ENCODE measurements at regions not wholly inside any gene's neighbourhood (a gene's known extent, or its start where the extent isn't known, plus 50 kb on each side); places are given as distances from the start of the nearest gene placed in this dataset.
A peak's percentile ranks its signal among the peaks of the same experiment; 100 is the strongest.

GRCh38 chr1:222372221-222372620, 175.7 kb downstream of the HHIPL2 start:
- TF ChIP-seq MXI1 (IDR thresholded peaks at IDR 0.05; ENCODE audit: low read depth, low read length) = no peak
- TF ChIP-seq REST (IDR thresholded peaks at IDR 0.05; ENCODE audit: low read depth, low read length) = no peak
- no peak for TF ChIP-seq EZH2phosphoT487 (IDR thresholded peaks at IDR 0.05; ENCODE audit: borderline replicate concordance, low read depth)
- 0 out of 2 replicates have a peak, but pooled peaks have one; percentile 18 for TF ChIP-seq TCF12 (IDR thresholded peaks at IDR 0.05)
- no peak for TF ChIP-seq JUND (IDR thresholded peaks at IDR 0.05)
- TF ChIP-seq IRF3 (IDR thresholded peaks at IDR 0.05; ENCODE audit: low read depth, low read length) = no peak
- no peak overlapping the region for H3K4me3 ChIP-seq (ENCODE audit: low read depth in 2 of 2, low read length in 1 of 2)
- no peak for DNase-seq
- H3K79me2 ChIP-seq (ENCODE audit: insufficient read depth) = no peaks in the 10 kb centered on the region
- 0 out of 2 replicates have a peak overlapping the region, but pooled peaks have one; percentile 27 for H3K4me2 ChIP-seq
- no peaks in the 10 kb centered on the region for H4K20me1 ChIP-seq (ENCODE audit: insufficient read depth)
- no peaks in the 10 kb centered on the region for H3K9me2 ChIP-seq
- no peak overlapping the region for H3K9ac ChIP-seq
- H3K36me3 ChIP-seq (replicated peaks in 1 of 2; ENCODE audit: control insufficient read depth in 1 of 2, insufficient read depth in 2 of 2, low read length in 1 of 2) = no peaks in the 10 kb centered on the region
- H3K27me3 ChIP-seq (ENCODE audit: insufficient read depth) = no peaks in the 10 kb centered on the region
- H3K9me3 ChIP-seq = no peaks in the 10 kb centered on the region
- H3K4me1 ChIP-seq (ENCODE audit: control insufficient read depth in 1 of 2, insufficient read depth in 2 of 2, low read depth in 1 of 2, low read length in 1 of 2) = peaks cover 0 to 9% of the 10 kb centered on the region in 2 experiments; a peak in 3 of 4 replicates
- POLR2A ChIA-PET = no interaction called here
- H3F3A ChIP-seq (replicated peaks; ENCODE audit: insufficient read depth) = no peaks in the 10 kb centered on the region
- H3K27ac ChIP-seq (ENCODE audit: low read depth in 2 of 2, low read length in 1 of 2) = peak overlapping the region in 1 of 2 experiments; percentile 58; a peak in 1 of 4 replicates
- 26% methylated on average over 3 of the region's 3 CpGs for WGBS (ENCODE audit: low lambda C conversion rate)
- CTCF ChIA-PET = no interaction called here
- H2AFZ ChIP-seq (ENCODE audit: low read depth) = no peak overlapping the region

GRCh38 chr1:222370913-222371675, 176.8 kb downstream of the HHIPL2 start:
- WGBS (ENCODE audit: low lambda C conversion rate) = 40% methylated on average over 7 of the region's 7 CpGs
- H3K27ac ChIP-seq (ENCODE audit: low read depth in 2 of 2, low read length in 1 of 2) = peak overlapping the region in 1 of 2 experiments; percentile 58; a peak in 2 of 4 replicates
- TF ChIP-seq JUND (IDR thresholded peaks at IDR 0.05) = 0 out of 2 replicates have a peak, but pooled peaks have one; percentile 18
- no peak for TF ChIP-seq POLR2AphosphoS5 (IDR thresholded peaks at IDR 0.05; ENCODE audit: low read depth, low read length)
- TF ChIP-seq FOSL2 (IDR thresholded peaks at IDR 0.05; ENCODE audit: borderline replicate concordance, low read depth) = peak; percentile 35; the same call in 1 of the 2 replicates
- POLR2A ChIA-PET = no interaction called here
- no peak overlapping the region; the same call in 1 of the 2 replicates for H2AFZ ChIP-seq (ENCODE audit: low read depth)
- CTCF ChIA-PET = no interaction called here
- no peak overlapping the region for H3K9ac ChIP-seq
- DNase-seq = no peak
- H3F3A ChIP-seq (replicated peaks; ENCODE audit: insufficient read depth) = no peaks in the 10 kb centered on the region
- peaks cover 0 to 9% of the 10 kb centered on the region in 2 experiments; a peak in 3 of 4 replicates for H3K4me1 ChIP-seq (ENCODE audit: control insufficient read depth in 1 of 2, insufficient read depth in 2 of 2, low read depth in 1 of 2, low read length in 1 of 2)
- no peaks in the 10 kb centered on the region for H3K9me3 ChIP-seq
- no peak overlapping the region; a peak in 1 of 4 replicates for H3K4me3 ChIP-seq (ENCODE audit: low read depth in 2 of 2, low read length in 1 of 2)
- no peaks in the 10 kb centered on the region for H3K79me2 ChIP-seq (ENCODE audit: insufficient read depth)
- H3K36me3 ChIP-seq (replicated peaks in 1 of 2; ENCODE audit: control insufficient read depth in 1 of 2, insufficient read depth in 2 of 2, low read length in 1 of 2) = no peaks in the 10 kb centered on the region
- no peaks in the 10 kb centered on the region for H3K9me2 ChIP-seq
- H4K20me1 ChIP-seq (ENCODE audit: insufficient read depth) = no peaks in the 10 kb centered on the region
- 0 out of 2 replicates have a peak overlapping the region, but pooled peaks have one; percentile 27 for H3K4me2 ChIP-seq
- H3K27me3 ChIP-seq (ENCODE audit: insufficient read depth) = no peaks in the 10 kb centered on the region
